Neural progenitor cell (in vitro differentiated cells): ENCODE measurements at regions not wholly inside any gene's neighbourhood (a gene's known extent, or its start where the extent isn't known, plus 50 kb on each side); places are given as distances from the start of the nearest gene placed in this dataset.

Experiments used
- DNase-seq: peaks from one replicate; pipeline ENCODE4 v3.0.0-alpha.2; 2016; ENCODE audit warnings: low spot score
- H2AFZ ChIP-seq: fragments of 200-600 bp; sonication (generic); replicated peaks from 2 replicates; pipeline ENCODE4 v1.6.1; 2016; ENCODE audit warnings: antibody characterized with exemption
- H3F3A ChIP-seq: fragments of 200-600 bp; sonication (generic); 2 replicates; pipeline ENCODE4 v1.6.1; 2016; ENCODE audit warnings: antibody characterized with exemption, low read depth
- H3K27ac ChIP-seq: fragments of 200-600 bp; sonication (generic); 2 replicates; pipeline ENCODE4 v1.5.1; 2016; ENCODE audit warnings: mild to moderate bottlenecking
- H3K27me3 ChIP-seq: fragments of 200-600 bp; sonication (generic); 2 replicates; pipeline ENCODE4 v1.6.1; 2016; ENCODE audit warnings: mild to moderate bottlenecking, moderate library complexity
- H3K36me3 ChIP-seq: fragments of 200-600 bp; sonication (generic); 2 replicates; pipeline ENCODE4 v1.5.1; 2016
- H3K4me1 ChIP-seq: fragments of 200-600 bp; sonication (generic); 2 replicates; pipeline ENCODE4 v1.6.1; 2016; ENCODE audit warnings: mixed run types
- H3K4me2 ChIP-seq: fragments of 200-600 bp; sonication (generic); 2 replicates; pipeline ENCODE4 v1.6.1; 2016
- H3K4me3 ChIP-seq: fragments of 200-600 bp; sonication (generic); 2 replicates; pipeline ENCODE4 v1.5.1; 2016
- H3K79me2 ChIP-seq: fragments of 200-600 bp; sonication (generic); 2 replicates; pipeline ENCODE4 v1.6.1; 2016; ENCODE audit warnings: low read depth
- H3K9ac ChIP-seq: fragments of 200-600 bp; sonication (generic); 2 replicates; pipeline ENCODE4 v1.6.1; 2016
- H3K9me3 ChIP-seq: fragments of 200-600 bp; sonication (generic); 2 replicates; pipeline ENCODE4 v1.5.1; 2016; ENCODE audit warnings: low read depth
- H4K20me1 ChIP-seq: fragments of 200-600 bp; sonication (generic); 2 replicates; pipeline ENCODE4 v1.6.1; 2016; ENCODE audit warnings: low read depth
- H3K27ac Mint-ChIP-seq: 3 replicates; pipeline ENCODE4 v1.8.0; 2021; ENCODE audit warnings: mixed read lengths
- H3K27me3 Mint-ChIP-seq: 2 replicates; pipeline ENCODE4 v1.8.0; 2022; ENCODE audit warnings: low read depth, mild to moderate bottlenecking, inconsistent platforms, moderate library complexity, mixed read lengths; ENCODE audit not compliant: insufficient read depth
- H3K36me3 Mint-ChIP-seq: 3 replicates; pipeline ENCODE4 v1.8.0; 2021; ENCODE audit warnings: mixed read lengths
- H3K4me1 Mint-ChIP-seq: 3 replicates; pipeline ENCODE4 v1.8.0; 2021; ENCODE audit warnings: mixed read lengths
- H3K4me3 Mint-ChIP-seq: 3 replicates; pipeline ENCODE4 v1.8.0; 2021; ENCODE audit warnings: mild to moderate bottlenecking, moderate library complexity, mixed read lengths
- H3K9me3 Mint-ChIP-seq: 3 replicates; pipeline ENCODE4 v1.8.0; 2020; ENCODE audit warnings: mixed read lengths
- CTCF ChIP-seq: fragments of 200-600 bp; sonication (generic); IDR thresholded peaks from 2 replicates; pipeline ENCODE4 v1.5.1; 2017; ENCODE audit warnings: antibody characterized with exemption, mild to moderate bottlenecking
- EZH2 ChIP-seq: fragments of 200-600 bp; sonication (generic); IDR thresholded peaks from 2 replicates; pipeline ENCODE4 v1.6.1; 2017; ENCODE audit warnings: antibody characterized with exemption, mild to moderate bottlenecking, moderate library complexity
- EZH2phosphoT487 ChIP-seq: fragments of 200-600 bp; sonication (generic); IDR thresholded peaks from 2 replicates; pipeline ENCODE4 v1.6.1; 2017; ENCODE audit warnings: antibody characterized with exemption

DNA sequence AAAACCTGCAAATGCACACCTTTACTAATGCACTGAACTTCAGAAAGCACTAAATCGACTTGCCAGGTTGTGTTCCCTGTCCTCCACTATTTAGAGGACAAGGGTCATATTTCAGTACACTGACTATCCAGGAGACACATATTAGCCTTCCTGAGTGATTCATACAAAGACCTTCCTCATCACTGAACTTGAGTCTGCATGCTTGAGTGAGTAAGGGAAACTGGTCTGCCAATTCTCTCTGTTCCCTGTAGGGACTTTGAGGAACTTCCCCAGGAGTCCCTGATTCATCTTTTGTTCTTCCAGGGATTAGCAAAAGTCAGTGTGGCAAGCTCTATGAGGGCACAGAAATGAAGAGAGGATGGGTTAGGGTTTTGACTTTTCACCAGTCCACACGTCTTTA, 565.9 kb downstream of the PDCD6IP start:
- Histone ChIP-seq H3K27ac (no peak overlapping the region), H3K4me3 (no peak overlapping the region), H3K79me2 (no peaks in the 10 kb centered on the region), H2AFZ (no peak overlapping the region), H3K9me3 (no peaks in the 10 kb centered on the region), H3K36me3 (no peaks in the 10 kb centered on the region), H3K27me3 (peaks cover 12% of the 10 kb centered on the region), H3K9ac (no peak overlapping the region), H3K4me2 (peak overlapping the region; percentile 22), H3F3A (peaks cover 7% of the 10 kb centered on the region), H3K4me1 (peaks cover 7% of the 10 kb centered on the region), H4K20me1 (no peaks in the 10 kb centered on the region)
- Mint-ChIP-seq H3K36me3 (peaks cover 5% of the 10 kb centered on the region), H3K9me3 (peaks cover 21% of the 10 kb centered on the region), H3K27ac (peak overlapping the region; percentile 67), H3K27me3 (peaks cover 6% of the 10 kb centered on the region), H3K4me3 (no peak overlapping the region), H3K4me1 (peaks cover 19% of the 10 kb centered on the region)
- peak; percentile 41 for DNase-seq
- TF ChIP-seq EZH2phosphoT487 (no peak), CTCF (no peak), EZH2 (no peak)

DNA sequence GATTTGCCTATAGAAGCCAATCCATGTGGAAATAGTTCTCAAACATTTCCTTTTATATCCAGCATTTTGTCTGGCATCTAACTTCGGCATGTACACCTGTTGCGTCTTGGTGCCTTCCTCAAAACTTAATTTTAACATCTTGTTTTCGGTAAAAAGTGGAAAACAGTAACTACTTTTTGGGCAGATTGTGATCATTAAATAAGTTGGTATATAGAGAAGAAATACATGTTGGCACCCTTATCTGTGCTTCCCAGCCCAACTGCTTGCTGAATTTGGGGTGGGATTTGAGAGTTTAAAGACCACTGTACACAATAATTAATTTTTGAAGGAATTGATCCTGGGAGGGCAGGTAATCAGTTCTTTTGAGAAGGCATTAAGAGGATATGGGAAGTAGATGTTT, 566.8 kb downstream of the PDCD6IP start:
- Histone ChIP-seq H3K4me2 (no peak overlapping the region), H3K36me3 (no peaks in the 10 kb centered on the region), H3K9me3 (no peaks in the 10 kb centered on the region), H3K27ac (no peak overlapping the region), H2AFZ (no peak overlapping the region), H3F3A (peaks cover 7% of the 10 kb centered on the region), H3K27me3 (peaks cover 12% of the 10 kb centered on the region), H3K4me1 (peaks cover 7% of the 10 kb centered on the region), H4K20me1 (no peaks in the 10 kb centered on the region), H3K9ac (no peak overlapping the region), H3K4me3 (no peak overlapping the region), H3K79me2 (no peaks in the 10 kb centered on the region)
- Mint-ChIP-seq H3K4me1 (peaks cover 19% of the 10 kb centered on the region), H3K9me3 (peaks cover 27% of the 10 kb centered on the region), H3K36me3 (peaks cover 5% of the 10 kb centered on the region), H3K27ac (no peak overlapping the region), H3K27me3 (peaks cover 6% of the 10 kb centered on the region), H3K4me3 (no peak overlapping the region)
- no peak for DNase-seq
- TF ChIP-seq EZH2 (no peak), EZH2phosphoT487 (no peak), CTCF (no peak)

DNA sequence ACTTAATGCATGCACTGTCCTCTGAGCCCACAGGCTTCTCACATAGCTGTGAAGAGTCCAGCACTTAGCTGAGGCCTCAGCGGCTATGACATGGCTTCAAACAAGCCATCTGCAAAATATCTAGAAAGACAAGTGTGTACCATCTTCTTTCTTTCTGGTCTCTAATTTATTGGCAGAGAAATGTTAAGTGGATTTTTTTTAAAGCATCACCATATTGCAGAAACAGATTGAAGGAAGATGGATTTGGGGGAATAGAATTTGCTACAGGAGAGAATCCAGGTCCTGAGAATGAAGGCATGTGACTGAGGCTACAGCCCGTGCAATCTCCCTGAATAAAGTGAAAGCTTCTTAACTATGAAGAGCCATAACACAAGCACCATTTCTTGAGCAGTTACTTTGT, 567.3 kb downstream of the PDCD6IP start:
- Histone ChIP-seq H3K79me2 (no peaks in the 10 kb centered on the region), H2AFZ (no peak overlapping the region), H3K9me3 (no peaks in the 10 kb centered on the region), H3K36me3 (no peaks in the 10 kb centered on the region), H4K20me1 (no peaks in the 10 kb centered on the region), H3K27me3 (peaks cover 12% of the 10 kb centered on the region), H3K4me1 (peaks cover 7% of the 10 kb centered on the region), H3K27ac (no peak overlapping the region), H3K9ac (no peak overlapping the region), H3F3A (peaks cover 7% of the 10 kb centered on the region), H3K4me3 (no peak overlapping the region), H3K4me2 (no peak overlapping the region)
- H3K9me3 Mint-ChIP-seq: peaks cover 27% of the 10 kb centered on the region
- peaks cover 19% of the 10 kb centered on the region for H3K4me1 Mint-ChIP-seq
- H3K27ac Mint-ChIP-seq: no peak overlapping the region
- H3K27me3 Mint-ChIP-seq: peaks cover 6% of the 10 kb centered on the region
- TF ChIP-seq EZH2phosphoT487: no peak
- TF ChIP-seq CTCF: no peak
- TF ChIP-seq EZH2: no peak
- no peak overlapping the region for H3K4me3 Mint-ChIP-seq
- DNase-seq: no peak
- H3K36me3 Mint-ChIP-seq: peaks cover 5% of the 10 kb centered on the region
